ENCODE measurements at regions not wholly inside any gene's neighbourhood (a gene's known extent, or its start where the extent isn't known, plus 50 kb on each side); places are given as distances from the start of the nearest gene placed in this dataset.

DNA sequence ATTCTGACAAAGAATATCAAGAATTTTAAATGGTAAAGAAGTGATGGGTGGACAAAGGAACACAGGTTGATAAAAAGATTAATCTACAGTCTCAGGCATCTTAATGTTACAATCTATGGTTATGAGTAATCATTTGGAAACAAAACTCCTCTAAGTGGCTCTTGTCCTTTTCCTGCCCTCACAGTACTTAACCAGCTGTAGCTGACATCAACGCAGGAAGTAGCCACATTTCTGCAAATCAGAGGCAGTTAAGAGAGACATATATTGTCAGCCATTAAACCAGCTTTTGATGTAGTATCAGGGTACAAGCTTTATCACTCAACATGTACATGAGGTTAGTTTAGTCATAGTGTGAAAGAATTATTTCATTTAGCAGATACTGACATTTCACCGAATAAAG is 244.6 kb downstream of the NR4A2 start:
- TF ChIP-seq, protein P1, sequence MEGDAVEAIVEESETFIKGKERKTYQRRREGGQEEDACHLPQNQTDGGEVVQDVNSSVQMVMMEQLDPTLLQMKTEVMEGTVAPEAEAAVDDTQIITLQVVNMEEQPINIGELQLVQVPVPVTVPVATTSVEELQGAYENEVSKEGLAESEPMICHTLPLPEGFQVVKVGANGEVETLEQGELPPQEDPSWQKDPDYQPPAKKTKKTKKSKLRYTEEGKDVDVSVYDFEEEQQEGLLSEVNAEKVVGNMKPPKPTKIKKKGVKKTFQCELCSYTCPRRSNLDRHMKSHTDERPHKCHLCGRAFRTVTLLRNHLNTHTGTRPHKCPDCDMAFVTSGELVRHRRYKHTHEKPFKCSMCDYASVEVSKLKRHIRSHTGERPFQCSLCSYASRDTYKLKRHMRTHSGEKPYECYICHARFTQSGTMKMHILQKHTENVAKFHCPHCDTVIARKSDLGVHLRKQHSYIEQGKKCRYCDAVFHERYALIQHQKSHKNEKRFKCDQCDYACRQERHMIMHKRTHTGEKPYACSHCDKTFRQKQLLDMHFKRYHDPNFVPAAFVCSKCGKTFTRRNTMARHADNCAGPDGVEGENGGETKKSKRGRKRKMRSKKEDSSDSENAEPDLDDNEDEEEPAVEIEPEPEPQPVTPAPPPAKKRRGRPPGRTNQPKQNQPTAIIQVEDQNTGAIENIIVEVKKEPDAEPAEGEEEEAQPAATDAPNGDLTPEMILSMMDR (IDR thresholded peaks at IDR 0.05; ENCODE audit: low read depth, low read length), result no peak
- no peak for TF ChIP-seq EZH2phosphoT487 (IDR thresholded peaks at IDR 0.05; ENCODE audit: low read depth)
